Left kidney (tissue), 1 donor: ENCODE measurements at regions not wholly inside any gene's neighbourhood (a gene's known extent, or its start where the extent isn't known, plus 50 kb on each side); places are given as distances from the start of the nearest gene placed in this dataset.
"Not testable (repeated sequence)": the region's sequence is repeated elsewhere in the genome, so short reads cannot be mapped to it uniquely, and the experiment has no call there.

Source experiments
- DNase-seq: peaks from one replicate; pipeline ENCODE4 v3.0.0-alpha.2; 2013

- no peak for DNase-seq
Observed at GRCh38 chr9:82116556-82116955, 128.0 kb downstream of the SPATA31D1 start.

GRCh38 chr9:82117026-82117811 is 128.6 kb downstream of the SPATA31D1 start:
- DNase-seq, result no peak

- DNase-seq, result no peak
Observed at GRCh38 chr9:82122731-82123130, 134.2 kb downstream of the SPATA31D1 start.

- DNase-seq, result no peak
Observed at GRCh38 chr9:82124090-82124489, 135.5 kb downstream of the SPATA31D1 start.

GRCh38 chr9:82126256-82126655 is 137.7 kb downstream of the SPATA31D1 start:
- no peak for DNase-seq

- DNase-seq, result no peak
Observed at GRCh38 chr9:82127465-82127864, 138.9 kb downstream of the SPATA31D1 start.

GRCh38 chr9:82128011-82128696 is 139.6 kb downstream of the SPATA31D1 start:
- no peak for DNase-seq

- no peak for DNase-seq
Observed at GRCh38 chr9:82129708-82130107, 141.1 kb downstream of the SPATA31D1 start.

- DNase-seq, result no peak
Observed at GRCh38 chr9:82130331-82131042, 141.9 kb downstream of the SPATA31D1 start.

GRCh38 chr9:82131072-82131471 is 142.5 kb downstream of the SPATA31D1 start:
- no peak for DNase-seq

- no peak for DNase-seq
Observed at GRCh38 chr9:82132024-82132423, 143.5 kb downstream of the SPATA31D1 start.

GRCh38 chr9:82134010-82134409 is 145.4 kb downstream of the SPATA31D1 start:
- no peak for DNase-seq

GRCh38 chr9:82135106-82135505 is 146.5 kb downstream of the SPATA31D1 start:
- no peak for DNase-seq

- DNase-seq, result not testable (repeated sequence)
Observed at GRCh38 chr9:82138081-82138480, 149.5 kb downstream of the SPATA31D1 start.

- no peak for DNase-seq
Observed at GRCh38 chr9:82140471-82140870, 151.9 kb downstream of the SPATA31D1 start.

GRCh38 chr9:82144803-82145202 is 156.2 kb downstream of the SPATA31D1 start:
- no peak for DNase-seq

- DNase-seq, result no peak
Observed at GRCh38 chr9:82146677-82147076, 158.1 kb downstream of the SPATA31D1 start.

- no peak for DNase-seq
Observed at GRCh38 chr9:82147798-82148425, 159.3 kb downstream of the SPATA31D1 start.

- DNase-seq, result no peak
Observed at GRCh38 chr9:82148426-82148810, 159.8 kb downstream of the SPATA31D1 start.

- no peak for DNase-seq
Observed at GRCh38 chr9:82148901-82149461, 160.4 kb downstream of the SPATA31D1 start.

- DNase-seq, result no peak
Observed at GRCh38 chr9:82149501-82149946, 161.0 kb downstream of the SPATA31D1 start.

- DNase-seq, result no peak
Observed at GRCh38 chr9:82152181-82152580, 163.6 kb downstream of the SPATA31D1 start.
